ENCODE measurements at regions not wholly inside any gene's neighbourhood (a gene's known extent, or its start where the extent isn't known, plus 50 kb on each side); places are given as distances from the start of the nearest gene placed in this dataset.

DNA sequence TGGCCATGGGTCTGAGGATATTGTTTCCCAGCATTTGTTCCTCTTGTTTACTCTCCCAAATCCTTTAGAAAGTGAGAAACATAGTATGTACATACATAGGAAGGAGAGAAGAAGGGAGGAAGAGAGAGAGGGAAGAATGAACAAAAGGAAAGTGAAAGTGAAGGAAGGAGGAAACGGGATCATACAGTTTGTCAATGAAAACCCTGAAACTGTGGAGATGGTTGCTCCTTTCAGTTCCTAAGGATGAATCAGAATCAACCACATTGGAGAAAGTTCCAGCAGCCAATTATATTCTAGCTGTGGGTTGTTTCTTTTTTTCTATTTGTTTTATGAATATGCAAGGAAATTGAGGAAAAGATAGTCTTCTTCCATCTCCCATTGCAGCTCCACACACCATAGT is 396.5 kb downstream of the MLLT3 start:
- no peak overlapping the region for H3K4me3 ChIP-seq
- no peaks in the 10 kb centered on the region for H3K27me3 ChIP-seq
- no peaks in the 10 kb centered on the region for H3K36me3 ChIP-seq
- no peak overlapping the region for H3K27ac ChIP-seq
- no peaks in the 10 kb centered on the region for H3K4me1 ChIP-seq
- DNase-seq (ENCODE audit: extremely low spot score in 2 of 2): no peak
- TF ChIP-seq POLR2A (IDR thresholded peaks at IDR 0.05) (no peak), POLR2AphosphoS5 (IDR thresholded peaks at IDR 0.05; ENCODE audit: insufficient read depth in 1 of 2, low read depth in 1 of 2) (no peak)
- TF ChIP-seq, protein P1, sequence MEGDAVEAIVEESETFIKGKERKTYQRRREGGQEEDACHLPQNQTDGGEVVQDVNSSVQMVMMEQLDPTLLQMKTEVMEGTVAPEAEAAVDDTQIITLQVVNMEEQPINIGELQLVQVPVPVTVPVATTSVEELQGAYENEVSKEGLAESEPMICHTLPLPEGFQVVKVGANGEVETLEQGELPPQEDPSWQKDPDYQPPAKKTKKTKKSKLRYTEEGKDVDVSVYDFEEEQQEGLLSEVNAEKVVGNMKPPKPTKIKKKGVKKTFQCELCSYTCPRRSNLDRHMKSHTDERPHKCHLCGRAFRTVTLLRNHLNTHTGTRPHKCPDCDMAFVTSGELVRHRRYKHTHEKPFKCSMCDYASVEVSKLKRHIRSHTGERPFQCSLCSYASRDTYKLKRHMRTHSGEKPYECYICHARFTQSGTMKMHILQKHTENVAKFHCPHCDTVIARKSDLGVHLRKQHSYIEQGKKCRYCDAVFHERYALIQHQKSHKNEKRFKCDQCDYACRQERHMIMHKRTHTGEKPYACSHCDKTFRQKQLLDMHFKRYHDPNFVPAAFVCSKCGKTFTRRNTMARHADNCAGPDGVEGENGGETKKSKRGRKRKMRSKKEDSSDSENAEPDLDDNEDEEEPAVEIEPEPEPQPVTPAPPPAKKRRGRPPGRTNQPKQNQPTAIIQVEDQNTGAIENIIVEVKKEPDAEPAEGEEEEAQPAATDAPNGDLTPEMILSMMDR (IDR thresholded peaks at IDR 0.05): no peak
- intact Hi-C loops (cut with DNase I): no loop called here
- no peaks in the 10 kb centered on the region for H3K9me3 ChIP-seq

- no peak overlapping the region for H3K27ac ChIP-seq
- intact Hi-C loops (cut with DNase I): no loop called here
- DNase-seq (ENCODE audit: extremely low spot score in 2 of 2): no peak
- H3K36me3 ChIP-seq: no peaks in the 10 kb centered on the region
- H3K27me3 ChIP-seq: no peaks in the 10 kb centered on the region
- no peak overlapping the region for H3K4me3 ChIP-seq
- no peaks in the 10 kb centered on the region for H3K4me1 ChIP-seq
- no peaks in the 10 kb centered on the region for H3K9me3 ChIP-seq
- no peak for TF ChIP-seq POLR2AphosphoS5 (IDR thresholded peaks at IDR 0.05; ENCODE audit: insufficient read depth in 1 of 2, low read depth in 1 of 2)
- TF ChIP-seq, protein P1 (IDR thresholded peaks at IDR 0.05): no peak
- no peak for TF ChIP-seq POLR2A (IDR thresholded peaks at IDR 0.05)
Measured at GRCh38 chr9:20224756-20225155, 397.5 kb downstream of the MLLT3 start.

GRCh38 chr9:20220286-20220685 is 402.0 kb downstream of the MLLT3 start:
- Histone ChIP-seq H3K4me1 (no peaks in the 10 kb centered on the region), H3K27ac (no peak overlapping the region), H3K9me3 (no peaks in the 10 kb centered on the region), H3K27me3 (no peaks in the 10 kb centered on the region), H3K36me3 (no peaks in the 10 kb centered on the region), H3K4me3 (no peak overlapping the region)
- intact Hi-C loops (cut with DNase I): no loop called here
- no peak for TF ChIP-seq POLR2A (IDR thresholded peaks at IDR 0.05)
- TF ChIP-seq POLR2AphosphoS5 (IDR thresholded peaks at IDR 0.05; ENCODE audit: insufficient read depth in 1 of 2, low read depth in 1 of 2): no peak
- TF ChIP-seq, protein P1 (IDR thresholded peaks at IDR 0.05): no peak
- DNase-seq (ENCODE audit: extremely low spot score in 2 of 2): no peak

GRCh38 chr9:20219437-20219836 is 402.9 kb downstream of the MLLT3 start:
- H3K27me3 ChIP-seq: no peaks in the 10 kb centered on the region
- H3K36me3 ChIP-seq: no peaks in the 10 kb centered on the region
- no peaks in the 10 kb centered on the region for H3K9me3 ChIP-seq
- intact Hi-C loops (cut with DNase I): no loop called here
- no peak for DNase-seq (ENCODE audit: extremely low spot score in 2 of 2)
- no peak overlapping the region for H3K4me3 ChIP-seq
- H3K4me1 ChIP-seq: no peaks in the 10 kb centered on the region
- no peak for TF ChIP-seq POLR2A (IDR thresholded peaks at IDR 0.05)
- TF ChIP-seq, protein P1 (IDR thresholded peaks at IDR 0.05): no peak
- no peak for TF ChIP-seq POLR2AphosphoS5 (IDR thresholded peaks at IDR 0.05; ENCODE audit: insufficient read depth in 1 of 2, low read depth in 1 of 2)
- no peak overlapping the region for H3K27ac ChIP-seq

DNA sequence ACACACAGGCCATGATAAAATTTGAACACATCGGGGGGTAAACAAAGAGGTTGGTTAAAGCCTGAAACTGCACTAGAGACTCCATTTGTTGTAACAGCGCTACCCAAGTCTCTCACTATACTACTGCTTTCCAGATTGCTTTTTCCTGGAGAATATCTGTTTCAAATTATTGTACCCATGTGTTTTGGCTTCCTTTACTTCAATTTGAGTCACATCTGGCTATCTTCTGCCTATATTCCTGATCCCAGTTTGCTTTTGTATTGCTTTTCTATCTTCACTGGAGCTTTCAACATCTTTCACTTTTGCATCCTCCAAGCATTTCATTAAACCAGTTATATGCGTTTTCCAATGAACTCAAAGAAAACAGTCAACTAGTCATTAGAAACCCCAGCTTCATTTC is 404.7 kb downstream of the MLLT3 start:
- intact Hi-C loops (cut with DNase I): no loop called here
- Histone ChIP-seq H3K4me1 (no peaks in the 10 kb centered on the region), H3K36me3 (no peaks in the 10 kb centered on the region), H3K27ac (no peak overlapping the region), H3K9me3 (no peaks in the 10 kb centered on the region), H3K4me3 (no peak overlapping the region), H3K27me3 (no peaks in the 10 kb centered on the region)
- no peak for DNase-seq (ENCODE audit: extremely low spot score in 2 of 2)
- TF ChIP-seq POLR2A (IDR thresholded peaks at IDR 0.05): no peak
- TF ChIP-seq POLR2AphosphoS5 (IDR thresholded peaks at IDR 0.05; ENCODE audit: insufficient read depth in 1 of 2, low read depth in 1 of 2): no peak
- TF ChIP-seq, protein P1 (IDR thresholded peaks at IDR 0.05): no peak
